Trophoblast cell (in vitro differentiated cells and primary cell): ENCODE measurements at regions not wholly inside any gene's neighbourhood (a gene's known extent, or its start where the extent isn't known, plus 50 kb on each side); places are given as distances from the start of the nearest gene placed in this dataset.

Experiments used
- DNase-seq, 2 donors: peaks; one replicate each; pipeline ENCODE4 v3.0.0-alpha.2; 2016
- H2AFZ ChIP-seq: 2 replicates; pipeline ENCODE4 v1.6.1; 2013; ENCODE audit warnings: low read length, moderate library complexity, mild to moderate bottlenecking; ENCODE audit not compliant: insufficient read depth, poor library complexity
- H2AK5ac ChIP-seq: 2 replicates; pipeline ENCODE4 v1.6.1; 2013; ENCODE audit warnings: mild to moderate bottlenecking, low read length
- H2BK120ac ChIP-seq: 2 replicates; pipeline ENCODE4 v1.6.1; 2013; ENCODE audit warnings: low read length, mild to moderate bottlenecking, moderate library complexity; ENCODE audit not compliant: insufficient read depth, poor library complexity
- H2BK12ac ChIP-seq: 2 replicates; pipeline ENCODE4 v1.6.1; 2013; ENCODE audit warnings: mild to moderate bottlenecking, low read length, moderate library complexity
- H2BK5ac ChIP-seq: 2 replicates; pipeline ENCODE4 v1.6.1; 2013; ENCODE audit warnings: low read length, low read depth, moderate library complexity, mild to moderate bottlenecking; ENCODE audit not compliant: poor library complexity
- H3K14ac ChIP-seq: 2 replicates; pipeline ENCODE4 v1.6.1; 2013; ENCODE audit warnings: mild to moderate bottlenecking, low read length
- H3K18ac ChIP-seq: 2 replicates; pipeline ENCODE4 v1.6.1; 2013; ENCODE audit warnings: mild to moderate bottlenecking, low read length
- H3K23ac ChIP-seq: 2 replicates; pipeline ENCODE4 v1.6.1; 2013; ENCODE audit warnings: low read length
- H3K27ac ChIP-seq: 2 replicates; pipeline ENCODE4 v1.5.1; 2013; ENCODE audit warnings: low read depth, mild to moderate bottlenecking, inconsistent platforms, low read length, moderate library complexity
- H3K27me3 ChIP-seq: 2 replicates; pipeline ENCODE4 v1.6.1; 2013; ENCODE audit warnings: inconsistent platforms, mild to moderate bottlenecking, low read length, moderate library complexity; ENCODE audit not compliant: insufficient read depth
- H3K36me3 ChIP-seq, 2 experiments: 1 replicate in 1 of 2; 2 replicates in 1 of 2; pipeline ENCODE4 v1.6.1; 2013; ENCODE audit warnings: low read length in 2 of 2, mild to moderate bottlenecking in 2 of 2, moderate library complexity in 1 of 2; ENCODE audit not compliant: insufficient read depth in 2 of 2, control insufficient read depth in 1 of 2
- H3K4ac ChIP-seq: 2 replicates; pipeline ENCODE4 v1.6.1; 2013; ENCODE audit warnings: low read depth, mild to moderate bottlenecking, low read length, moderate library complexity
- H3K4me1 ChIP-seq, 2 experiments: 1 replicate in 1 of 2; 2 replicates in 1 of 2; pipeline ENCODE4 v1.6.1; 2013; ENCODE audit warnings: low read length in 2 of 2, mild to moderate bottlenecking in 2 of 2, moderate library complexity in 1 of 2; ENCODE audit not compliant: insufficient read depth in 2 of 2, control insufficient read depth in 1 of 2
- H3K4me2 ChIP-seq: 2 replicates; pipeline ENCODE4 v1.6.1; 2013; ENCODE audit warnings: inconsistent platforms, mild to moderate bottlenecking, low read length, moderate library complexity
- H3K4me3 ChIP-seq: 2 replicates; pipeline ENCODE4 v1.5.1; 2013; ENCODE audit warnings: mild to moderate bottlenecking, low read depth, low read length, inconsistent platforms
- H3K79me1 ChIP-seq: one replicate; pipeline ENCODE4 v1.6.1; 2013; ENCODE audit warnings: low read length
- H3K79me2 ChIP-seq: 2 replicates; pipeline ENCODE4 v1.6.1; 2013; ENCODE audit warnings: low read length, mild to moderate bottlenecking; ENCODE audit not compliant: control insufficient read depth, insufficient read depth, poor library complexity
- H3K9ac ChIP-seq: 2 replicates; pipeline ENCODE4 v1.6.1; 2013; ENCODE audit warnings: mild to moderate bottlenecking, low read length
- H3K9me3 ChIP-seq: 2 replicates; pipeline ENCODE4 v1.6.1; 2013; ENCODE audit warnings: low read depth, mild to moderate bottlenecking, control low read depth, inconsistent platforms, low read length; ENCODE audit not compliant: insufficient read depth
- H4K12ac ChIP-seq: 2 replicates; pipeline ENCODE4 v1.6.1; 2013; ENCODE audit warnings: low read depth, mild to moderate bottlenecking, low read length, moderate library complexity
- H4K8ac ChIP-seq: 2 replicates; pipeline ENCODE4 v1.6.1; 2013; ENCODE audit warnings: low read depth, mild to moderate bottlenecking, low read length, moderate library complexity
- H4K91ac ChIP-seq: one replicate; pipeline ENCODE4 v1.6.1; 2013; ENCODE audit warnings: low read depth, mild to moderate bottlenecking, low read length, moderate library complexity
- WGBS: extraction: QIAGEN DNeasy Blood & Tissue Kit; methylation state at CpG from one replicate; pipeline ENCODE4 v1.1.7; 2013; ENCODE audit warnings: missing lambda C conversion rate; ENCODE audit not compliant: insufficient read length, insufficient coverage; ENCODE audit errors: extremely low coverage; 5-methylcytosine and 5-hydroxymethylcytosine counted together

DNA sequence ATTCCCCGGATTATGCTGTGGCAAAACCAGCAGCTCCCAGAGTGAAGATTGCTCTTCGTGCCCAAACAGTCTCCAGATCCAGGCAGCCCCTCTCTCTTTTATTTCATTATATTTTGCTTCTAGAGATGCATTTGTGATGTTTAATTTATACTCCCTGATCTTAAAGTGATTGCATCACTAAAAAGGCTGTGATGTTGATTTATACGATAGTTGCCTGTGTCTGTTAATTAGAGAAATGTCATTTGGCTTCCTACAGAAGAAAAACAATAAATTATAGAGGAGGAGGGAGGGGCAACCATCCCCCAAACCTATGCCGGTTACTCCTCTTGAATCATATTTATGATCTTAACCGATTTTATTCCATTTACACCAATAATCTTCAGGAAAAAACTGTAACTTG, 615.3 kb downstream of the TOX3 start:
- Histone ChIP-seq H3K4ac (no peak overlapping the region), H3K23ac (no peak overlapping the region), H4K8ac (no peak overlapping the region), H3K36me3 (no peaks in the 10 kb centered on the region), H3K4me3 (no peak overlapping the region), H3K4me1 (no peaks in the 10 kb centered on the region), H2BK120ac (no peak overlapping the region), H2BK5ac (no peak overlapping the region), H3K14ac (no peak overlapping the region), H3K4me2 (no peak overlapping the region), H3K79me2 (no peaks in the 10 kb centered on the region), H3K27ac (no peak overlapping the region), H3K18ac (no peak overlapping the region), H3K79me1 (no peaks in the 10 kb centered on the region), H2AFZ (no peak overlapping the region), H2BK12ac (no peak overlapping the region), H3K27me3 (no peaks in the 10 kb centered on the region), H4K91ac (no peak overlapping the region), H4K12ac (no peak overlapping the region), H3K9ac (no peak overlapping the region), H2AK5ac (no peak overlapping the region), H3K9me3 (no peaks in the 10 kb centered on the region)
- WGBS = no CpG with 5 or more reads among the region's 5 CpGs
- DNase-seq = no peak

DNA sequence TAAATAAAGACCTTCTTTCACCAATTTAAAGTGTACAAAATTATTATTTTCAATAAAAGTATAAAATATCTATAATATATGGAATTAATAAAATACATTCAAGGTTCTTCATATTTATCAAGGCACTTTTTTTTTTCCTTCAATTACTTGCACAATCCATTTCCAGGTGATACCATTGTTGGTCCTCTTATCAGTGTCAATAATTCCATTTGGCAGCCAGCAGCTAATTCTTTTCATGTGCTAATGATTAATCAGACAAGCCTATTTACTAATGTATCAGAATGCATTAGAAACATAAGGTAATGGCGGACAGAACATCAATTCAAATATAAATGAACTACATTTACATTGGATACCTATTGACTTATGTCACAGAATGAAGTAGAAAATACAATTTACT, 622.2 kb downstream of the TOX3 start:
- no peaks in the 10 kb centered on the region for H3K79me1 ChIP-seq
- H2BK5ac ChIP-seq = no peak overlapping the region
- no peak overlapping the region for H4K12ac ChIP-seq
- no peaks in the 10 kb centered on the region for H3K4me1 ChIP-seq
- no peak overlapping the region for H3K9ac ChIP-seq
- no peak overlapping the region for H4K91ac ChIP-seq
- H3K79me2 ChIP-seq = no peaks in the 10 kb centered on the region
- H2BK120ac ChIP-seq = no peak overlapping the region
- H3K9me3 ChIP-seq = no peaks in the 10 kb centered on the region
- no CpG with 5 or more reads among the region's 1 CpG for WGBS
- DNase-seq = no peak
- no peak overlapping the region for H3K23ac ChIP-seq
- H2AK5ac ChIP-seq = no peak overlapping the region
- no peak overlapping the region for H3K4ac ChIP-seq
- no peak overlapping the region for H3K14ac ChIP-seq
- no peak overlapping the region for H2AFZ ChIP-seq
- no peak overlapping the region for H3K27ac ChIP-seq
- H3K4me2 ChIP-seq = no peak overlapping the region
- no peaks in the 10 kb centered on the region for H3K36me3 ChIP-seq
- H3K18ac ChIP-seq = no peak overlapping the region
- no peak overlapping the region for H4K8ac ChIP-seq
- H3K4me3 ChIP-seq = no peak overlapping the region
- H3K27me3 ChIP-seq = no peaks in the 10 kb centered on the region
- H2BK12ac ChIP-seq = no peak overlapping the region

DNA sequence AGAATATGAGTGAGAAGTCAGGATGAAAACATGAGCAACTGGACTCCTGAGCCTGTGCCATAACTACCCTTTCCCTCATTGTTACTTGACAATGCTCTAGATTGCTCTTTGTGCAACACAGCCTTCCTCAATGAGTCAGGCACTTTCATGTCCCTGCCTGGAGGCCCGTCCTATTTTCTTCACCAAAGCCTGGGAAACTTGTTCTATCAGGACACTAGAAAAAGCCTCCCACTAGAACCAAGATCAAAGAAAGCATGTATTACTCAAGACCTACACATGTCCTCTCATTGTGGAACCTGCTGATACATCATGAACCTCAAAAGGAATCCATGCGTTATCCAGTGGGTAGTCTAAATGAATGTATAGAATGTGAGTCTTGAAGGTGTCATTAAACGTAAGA, 624.5 kb downstream of the TOX3 start:
- H3K9me3 ChIP-seq = peaks cover 2% of the 10 kb centered on the region
- H3K27ac ChIP-seq = no peak overlapping the region
- H4K91ac ChIP-seq = no peak overlapping the region
- H2AK5ac ChIP-seq = no peak overlapping the region
- no peak overlapping the region for H3K4me2 ChIP-seq
- no peak overlapping the region for H3K23ac ChIP-seq
- H3K18ac ChIP-seq = no peak overlapping the region
- no peaks in the 10 kb centered on the region for H3K79me1 ChIP-seq
- no peak overlapping the region for H3K9ac ChIP-seq
- no peak overlapping the region for H3K4me3 ChIP-seq
- no peak overlapping the region for H2AFZ ChIP-seq
- no peak overlapping the region for H3K14ac ChIP-seq
- H3K4me1 ChIP-seq = no peaks in the 10 kb centered on the region
- H3K27me3 ChIP-seq = no peaks in the 10 kb centered on the region
- H4K8ac ChIP-seq = no peak overlapping the region
- WGBS = no CpG with 5 or more reads among the region's 3 CpGs
- H2BK120ac ChIP-seq = no peak overlapping the region
- no peak overlapping the region for H2BK5ac ChIP-seq
- no peak overlapping the region for H4K12ac ChIP-seq
- H3K79me2 ChIP-seq = no peaks in the 10 kb centered on the region
- no peaks in the 10 kb centered on the region for H3K36me3 ChIP-seq
- DNase-seq = no peak
- no peak overlapping the region for H3K4ac ChIP-seq
- no peak overlapping the region for H2BK12ac ChIP-seq

DNA sequence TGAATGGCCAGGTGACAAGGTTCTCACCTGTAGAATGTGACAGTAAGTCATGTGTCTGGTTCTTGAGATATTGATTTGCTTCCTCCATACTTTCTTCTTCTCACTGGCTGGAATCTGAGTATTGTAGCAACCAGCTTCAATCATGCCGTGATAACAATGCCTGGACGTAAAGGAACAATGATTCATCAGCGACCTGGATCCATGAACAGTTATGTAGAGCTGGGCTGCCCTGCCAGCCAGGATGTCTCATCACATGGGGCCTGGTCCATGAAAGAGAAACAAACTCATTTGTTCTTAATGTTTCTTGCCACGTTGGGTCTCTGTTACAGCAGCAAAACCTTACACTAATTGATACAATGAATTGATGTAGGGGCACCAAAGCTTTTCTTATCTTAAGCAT, 627.2 kb downstream of the TOX3 start:
- no peak overlapping the region for H2BK5ac ChIP-seq
- H3K18ac ChIP-seq = no peak overlapping the region
- H2BK120ac ChIP-seq = no peak overlapping the region
- no peak overlapping the region for H4K91ac ChIP-seq
- H3K27me3 ChIP-seq = no peaks in the 10 kb centered on the region
- no peak overlapping the region for H2AK5ac ChIP-seq
- no peak overlapping the region for H3K4me2 ChIP-seq
- H3K14ac ChIP-seq = no peak overlapping the region
- no peak overlapping the region for H3K4me3 ChIP-seq
- H4K8ac ChIP-seq = no peak overlapping the region
- no peak overlapping the region for H2AFZ ChIP-seq
- no peak overlapping the region for H3K23ac ChIP-seq
- H3K79me1 ChIP-seq = no peaks in the 10 kb centered on the region
- no CpG with 5 or more reads among the region's 4 CpGs for WGBS
- H3K27ac ChIP-seq = no peak overlapping the region
- no peak overlapping the region for H4K12ac ChIP-seq
- no peak for DNase-seq
- H2BK12ac ChIP-seq = no peak overlapping the region
- no peaks in the 10 kb centered on the region for H3K79me2 ChIP-seq
- H3K36me3 ChIP-seq = no peaks in the 10 kb centered on the region
- peaks cover 2% of the 10 kb centered on the region for H3K9me3 ChIP-seq
- no peaks in the 10 kb centered on the region for H3K4me1 ChIP-seq
- H3K9ac ChIP-seq = peak overlapping the region; percentile 48
- H3K4ac ChIP-seq = no peak overlapping the region
